Right hindlimb (tissue), 1 donor: ENCODE measurements at regions not wholly inside any gene's neighbourhood (a gene's known extent, or its start where the extent isn't known, plus 50 kb on each side); places are given as distances from the start of the nearest gene placed in this dataset.
A peak's percentile ranks its signal among the peaks of the same experiment; 100 is the strongest.

Source experiments
- DNase-seq: peaks from one replicate; pipeline ENCODE4 v3.0.0-alpha.2; 2018

DNA sequence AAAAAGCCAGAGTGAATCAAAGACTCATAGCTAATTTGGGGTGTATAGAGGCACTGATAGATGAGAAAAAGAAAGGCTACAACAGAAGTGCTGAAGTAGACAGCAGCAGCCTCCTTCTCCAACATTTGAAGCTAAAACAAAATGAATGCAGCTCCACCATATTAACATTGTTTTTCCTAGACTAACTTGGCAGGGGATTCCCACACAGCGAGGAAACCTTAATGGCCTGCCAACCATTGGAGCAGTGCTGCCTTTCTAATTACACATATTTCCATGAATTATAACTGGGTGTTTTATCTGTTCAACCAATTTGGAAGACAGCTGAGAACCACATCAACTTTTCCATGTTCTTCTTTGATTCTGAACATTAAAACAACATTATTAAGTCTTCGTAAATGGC, 478.6 kb downstream of the LIG4 start:
- no peak for DNase-seq

DNA sequence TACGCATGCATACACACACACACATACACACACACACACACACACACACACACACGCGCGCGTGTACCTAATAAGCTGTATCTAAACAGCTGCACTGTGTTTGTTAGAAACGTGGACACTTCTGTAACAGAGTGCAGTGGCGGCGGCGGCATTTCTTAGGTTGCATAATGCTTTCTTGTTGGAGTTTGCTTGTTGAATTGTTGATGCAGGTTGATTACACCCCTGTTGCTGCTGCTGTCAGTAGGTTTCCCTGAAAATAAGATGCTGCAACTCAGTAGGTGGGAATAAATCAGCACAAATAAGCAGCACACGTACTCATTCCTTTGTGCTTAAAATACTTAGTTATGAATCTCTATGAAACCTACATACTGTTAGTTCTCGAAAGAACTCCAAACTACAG, 479.2 kb downstream of the LIG4 start:
- DNase-seq: no peak

DNA sequence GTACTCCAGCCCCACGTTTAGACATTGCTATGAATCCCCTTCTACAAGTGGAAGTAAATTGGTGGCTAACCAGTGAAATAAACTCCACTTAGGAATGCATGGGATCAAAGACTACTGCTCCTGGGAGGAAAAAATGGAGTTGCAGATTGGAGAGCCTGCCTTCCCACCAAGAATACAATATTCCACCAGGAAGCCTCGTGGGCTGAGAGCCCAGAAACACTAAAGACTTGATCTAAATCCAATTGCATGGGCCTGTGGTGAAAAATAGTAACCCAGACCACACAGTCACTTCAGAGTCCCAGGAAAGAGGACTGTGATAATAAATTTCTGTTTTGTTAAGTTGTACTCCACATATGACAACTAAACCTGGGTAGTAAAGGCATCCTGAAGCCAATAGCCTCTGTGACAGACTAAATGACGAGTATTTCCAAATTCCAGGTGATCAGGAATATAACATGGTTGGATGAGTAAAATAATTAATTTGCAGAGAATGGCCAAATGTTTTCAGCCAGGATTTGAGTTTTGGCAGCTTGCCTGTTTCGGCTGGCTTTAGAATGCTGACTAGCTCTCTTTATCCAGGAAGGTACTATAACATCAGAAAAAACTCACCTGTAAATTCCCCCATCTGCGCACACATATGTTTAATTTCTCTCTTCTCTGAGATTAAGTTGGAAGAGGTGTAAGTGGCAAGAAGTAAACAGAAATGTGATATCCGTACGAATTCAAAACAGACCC, 480.3 kb downstream of the LIG4 start:
- peak; percentile 73 for DNase-seq

DNA sequence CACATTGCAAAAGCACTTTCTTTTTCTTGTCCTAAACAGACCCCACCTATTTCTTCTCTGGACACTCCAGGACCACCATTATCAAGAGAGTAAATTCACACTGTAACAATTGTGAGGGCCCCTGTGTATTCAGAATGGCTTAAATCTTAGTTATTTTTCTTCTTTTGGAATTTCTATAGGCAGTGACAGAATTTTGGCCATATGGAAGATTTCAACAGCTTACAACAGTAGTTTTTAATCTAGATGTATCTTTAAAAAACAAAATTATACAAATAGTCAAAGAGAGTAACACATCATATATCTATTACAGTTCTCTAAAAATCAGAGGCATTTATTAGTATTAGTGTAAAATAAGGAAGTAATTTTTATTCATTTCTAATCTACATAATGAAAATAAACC, 482.1 kb downstream of the LIG4 start:
- no peak for DNase-seq

DNA sequence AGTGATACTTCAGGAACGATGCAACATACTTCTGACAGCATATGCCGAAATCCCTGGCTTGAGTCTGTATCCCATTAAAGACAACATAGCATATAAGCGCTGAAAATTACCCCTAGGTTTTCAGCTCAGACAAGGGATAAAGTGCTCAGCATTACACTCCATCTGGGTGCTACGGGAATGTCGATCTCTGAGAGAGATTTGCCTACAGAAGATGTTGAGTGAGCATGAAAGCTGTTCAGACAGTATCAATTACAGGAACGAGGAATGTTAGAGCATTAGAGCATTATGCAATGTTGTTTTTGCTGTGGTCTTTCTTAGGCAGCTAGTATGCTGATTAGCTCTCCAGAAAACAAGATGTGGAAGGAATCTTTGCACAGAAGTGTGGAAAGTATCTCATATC, 484.5 kb downstream of the LIG4 start:
- no peak for DNase-seq

DNA sequence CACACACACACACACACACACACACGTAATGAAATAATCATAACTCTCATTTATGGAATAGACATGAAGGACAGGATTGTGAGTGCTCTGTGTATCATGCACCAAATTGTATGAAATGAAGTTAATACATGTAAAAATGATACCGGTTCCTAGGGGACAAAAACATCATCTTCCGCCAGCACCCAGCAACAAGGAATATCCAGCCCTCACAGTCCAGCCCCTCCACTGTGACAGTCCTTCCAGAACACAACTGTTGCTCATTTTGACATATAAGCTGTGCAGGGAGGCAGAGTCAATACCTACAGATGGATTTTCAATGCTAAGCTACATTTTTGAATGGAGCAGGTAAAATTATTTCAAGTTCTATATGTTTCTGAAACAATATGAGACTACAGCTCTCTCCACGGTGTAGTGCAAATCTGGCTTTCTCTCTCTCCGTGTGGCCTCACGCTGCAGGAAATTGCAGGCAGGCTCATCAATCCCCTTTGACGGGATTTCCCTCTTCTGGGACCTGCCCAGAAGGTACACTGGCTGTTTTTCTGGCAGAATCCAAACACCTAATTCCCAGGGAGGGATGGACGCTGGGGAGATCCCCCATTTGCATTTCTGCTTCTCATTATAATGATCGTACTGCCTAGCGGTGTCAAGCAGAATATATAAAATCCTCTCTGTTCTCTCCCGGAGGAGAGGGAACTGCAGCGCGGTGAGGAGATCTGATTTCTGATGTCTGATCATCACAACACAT, 494.0 kb downstream of the LIG4 start:
- DNase-seq: no peak

DNA sequence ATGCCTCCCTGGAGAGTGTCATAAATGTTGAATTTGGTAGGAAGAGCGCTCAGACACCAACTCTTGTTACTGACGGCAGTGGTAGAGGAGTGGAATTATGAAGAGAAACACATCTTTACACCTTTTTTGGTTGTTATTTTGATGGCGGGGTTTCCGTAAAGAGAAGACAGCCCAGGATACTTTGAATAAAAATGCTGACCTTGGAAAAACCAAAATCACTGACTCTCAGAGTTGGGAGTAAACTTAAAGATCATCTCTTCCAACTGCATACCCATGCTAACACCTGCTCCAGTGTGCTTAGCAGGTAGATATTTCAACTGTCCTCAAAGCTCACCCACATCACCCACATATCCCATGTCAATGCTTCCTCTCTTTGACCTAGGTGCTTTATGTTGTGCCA, 498.6 kb downstream of the LIG4 start:
- DNase-seq: no peak

DNA sequence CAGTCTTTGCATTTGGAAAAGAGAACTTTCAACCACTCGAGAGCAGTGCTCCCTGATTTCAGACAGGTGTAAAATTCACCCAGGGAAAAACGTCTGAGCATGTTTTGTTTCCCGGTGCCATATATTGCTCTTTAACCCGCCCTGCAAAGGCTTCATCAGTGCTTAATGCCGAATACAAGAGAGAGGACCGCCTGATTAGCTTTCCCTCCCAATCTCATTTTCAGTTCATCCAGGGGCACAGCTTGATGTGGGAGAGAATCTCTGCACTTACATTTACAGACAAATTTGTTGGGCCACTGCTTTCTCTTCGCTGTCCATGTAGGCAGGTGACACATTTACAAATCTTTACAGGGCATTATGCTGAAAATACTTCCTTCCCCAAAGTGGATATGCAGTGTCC, 499.1 kb downstream of the LIG4 start:
- no peak for DNase-seq

DNA sequence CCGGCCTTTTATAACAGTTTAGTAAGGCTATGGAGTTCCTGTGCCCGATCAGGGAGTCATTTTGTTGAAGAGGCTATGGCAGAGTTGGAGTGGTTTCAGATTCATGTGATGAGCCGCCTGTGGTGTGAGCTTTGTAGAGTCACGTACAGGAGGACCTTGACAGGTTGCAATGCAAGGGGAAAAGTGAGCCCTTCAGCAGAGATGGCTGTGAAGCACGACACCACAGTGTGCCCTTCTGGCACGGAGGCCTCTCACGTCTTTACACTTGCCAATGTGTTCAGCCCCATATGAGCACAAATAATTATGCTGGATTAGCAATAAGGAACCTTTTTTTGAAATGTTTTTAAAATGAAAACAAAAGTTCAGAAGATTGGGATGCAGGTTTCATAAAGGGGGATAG, 499.8 kb downstream of the LIG4 start:
- DNase-seq: no peak

DNA sequence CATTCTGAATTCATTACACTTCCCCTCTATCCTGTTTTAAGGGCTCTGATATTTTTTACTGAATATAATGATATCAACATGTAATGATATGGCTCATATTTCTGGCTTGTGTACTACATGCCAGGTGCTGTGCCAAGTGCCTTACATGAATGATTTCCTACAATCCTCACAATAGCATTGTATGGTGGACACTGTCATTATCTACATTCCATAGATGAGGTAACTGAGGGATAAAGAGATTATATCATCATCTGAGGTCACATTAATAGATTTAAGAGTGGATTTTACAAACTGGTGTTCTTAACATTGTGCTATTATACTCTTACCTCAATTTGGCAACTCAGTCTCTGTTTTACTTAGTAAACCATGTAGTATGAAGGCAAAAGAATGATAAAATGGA, 502.0 kb downstream of the LIG4 start:
- no peak for DNase-seq

DNA sequence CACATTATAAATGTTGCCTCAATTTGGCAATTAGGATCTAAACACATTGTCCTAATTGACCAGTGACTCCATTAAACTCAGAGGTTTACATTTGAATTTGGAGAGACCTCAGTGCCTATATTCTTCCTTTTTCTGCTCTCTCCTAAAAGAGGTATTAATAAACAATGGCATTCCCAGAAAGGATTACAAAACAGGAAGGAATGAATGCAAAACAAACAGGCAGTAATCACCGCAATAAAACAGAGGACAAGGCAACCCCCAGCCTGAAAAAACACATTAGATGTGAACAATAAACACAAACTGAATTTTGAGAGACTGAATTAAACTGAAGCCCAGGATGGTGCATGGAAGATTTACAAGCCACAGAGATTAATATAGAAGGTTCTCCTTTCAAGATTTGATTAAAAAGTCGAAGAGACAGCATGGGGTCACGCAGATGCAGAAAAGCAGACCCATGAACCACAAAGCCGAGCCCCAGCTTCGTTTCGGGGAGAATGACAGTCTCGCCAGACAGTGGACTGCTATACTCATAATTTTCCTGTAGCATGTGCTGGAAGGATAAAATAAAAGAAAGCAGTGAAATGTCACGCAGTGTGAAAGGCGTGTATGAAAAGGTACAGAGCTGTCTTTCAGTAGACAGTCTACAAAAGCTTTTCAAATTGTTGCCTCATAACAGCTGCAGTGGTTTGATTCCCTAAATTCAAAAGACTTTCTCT, 503.0 kb downstream of the LIG4 start:
- no peak for DNase-seq

DNA sequence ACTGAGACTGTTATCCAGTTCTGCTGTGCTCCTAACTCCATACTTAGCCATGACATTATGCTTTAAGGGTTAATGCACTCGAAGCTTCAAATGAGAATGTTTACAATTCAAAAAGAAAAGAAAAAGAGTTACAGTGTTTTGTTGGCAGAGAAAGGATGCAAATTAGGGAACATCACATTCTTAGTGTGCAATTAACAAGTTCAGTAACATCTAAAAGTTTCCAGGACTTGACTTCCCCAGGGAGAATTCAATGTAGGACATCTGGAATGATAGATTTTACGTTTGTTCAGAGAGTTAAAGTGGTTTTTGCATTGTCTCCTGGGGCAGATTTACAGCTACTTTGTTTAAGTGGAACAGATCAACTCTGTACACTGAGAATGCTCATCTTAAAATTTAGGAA, 525.2 kb downstream of the LIG4 start:
- DNase-seq: no peak

DNA sequence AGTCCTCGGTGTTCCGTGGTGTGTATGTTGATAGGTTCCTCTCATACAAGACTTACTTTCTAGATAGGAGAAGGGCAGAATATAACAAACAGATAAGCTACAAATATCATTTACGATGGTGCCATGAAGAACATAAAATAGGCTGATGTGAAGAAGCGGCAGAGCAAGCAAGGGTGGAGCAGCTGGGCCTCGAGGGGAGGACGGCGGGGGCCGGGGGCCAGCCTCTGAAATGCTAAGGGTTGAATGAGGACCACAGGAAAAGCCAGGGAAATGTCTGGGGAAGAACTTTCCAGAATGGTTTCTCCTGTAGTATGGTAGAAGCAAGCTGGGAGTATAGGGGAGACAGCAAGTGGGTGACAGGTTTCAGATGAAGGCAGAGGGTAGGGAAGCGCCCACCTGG, 529.5 kb downstream of the LIG4 start:
- no peak for DNase-seq

DNA sequence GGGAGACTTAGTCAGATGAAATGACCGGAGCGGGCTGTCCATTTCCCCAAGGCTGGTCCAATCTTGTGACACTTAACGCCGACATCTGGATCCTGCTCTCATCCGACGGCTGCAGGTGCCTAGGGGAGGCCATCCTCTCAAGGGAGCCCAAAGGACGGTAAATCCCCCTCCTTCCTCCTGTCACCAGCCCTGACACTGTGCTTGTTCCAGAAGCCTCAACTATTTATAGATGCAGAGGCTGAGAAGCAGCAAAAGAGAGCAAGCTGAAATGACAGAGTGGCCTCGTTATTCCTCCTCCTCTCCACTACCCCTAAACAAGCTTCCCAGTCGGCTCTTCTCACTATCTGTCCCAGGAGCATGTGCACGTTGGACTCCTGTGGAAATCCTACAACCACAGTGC, 533.7 kb downstream of the LIG4 start:
- DNase-seq: no peak

DNA sequence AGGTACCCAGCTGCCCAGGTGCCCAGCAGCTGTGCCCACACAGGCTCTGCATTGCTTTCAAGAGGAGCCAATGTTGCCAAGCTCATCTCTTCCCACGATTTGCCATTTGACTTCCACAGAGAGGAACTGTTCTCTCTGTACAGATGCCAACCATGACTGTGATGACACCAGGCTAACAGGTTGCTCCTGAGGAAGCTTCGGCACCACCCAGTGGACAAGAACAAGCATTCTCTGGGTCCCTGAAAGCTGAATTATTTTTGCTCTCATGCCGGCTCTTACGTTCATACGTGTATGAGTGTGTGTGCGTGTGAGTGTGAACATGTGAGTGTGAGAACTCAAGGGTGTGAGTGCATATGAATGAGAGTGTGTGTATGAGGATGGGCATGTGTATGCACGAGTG, 535.2 kb downstream of the LIG4 start:
- DNase-seq: no peak

DNA sequence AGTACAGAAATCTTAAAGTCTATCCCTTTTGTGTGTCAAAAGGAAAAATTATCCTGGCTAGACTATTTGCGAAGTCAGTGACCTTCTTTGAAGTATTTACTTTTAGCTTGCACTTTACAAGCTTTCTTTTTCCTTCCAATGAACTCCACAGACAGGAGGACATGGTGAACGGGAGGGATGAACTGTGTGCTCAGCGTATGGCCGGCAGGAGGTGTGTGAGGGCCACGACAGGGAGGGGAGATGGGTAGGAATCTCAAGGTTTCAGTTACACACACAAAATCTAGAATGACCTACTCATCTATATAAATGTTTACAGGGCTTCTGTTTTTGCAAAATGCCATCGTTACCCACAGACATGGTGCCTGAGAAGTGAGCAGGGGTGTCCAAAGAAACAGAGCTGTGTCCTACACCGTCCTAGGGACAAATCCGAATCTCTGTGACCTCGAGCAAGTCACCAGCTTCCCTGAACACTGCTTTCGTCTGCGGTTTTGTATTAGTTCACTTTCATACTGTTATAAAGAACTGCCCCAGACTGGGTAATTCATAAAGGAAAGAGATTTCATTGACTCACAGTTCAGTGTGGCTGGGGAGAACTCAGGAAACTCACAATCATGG, 537.2 kb downstream of the LIG4 start:
- DNase-seq: no peak

DNA sequence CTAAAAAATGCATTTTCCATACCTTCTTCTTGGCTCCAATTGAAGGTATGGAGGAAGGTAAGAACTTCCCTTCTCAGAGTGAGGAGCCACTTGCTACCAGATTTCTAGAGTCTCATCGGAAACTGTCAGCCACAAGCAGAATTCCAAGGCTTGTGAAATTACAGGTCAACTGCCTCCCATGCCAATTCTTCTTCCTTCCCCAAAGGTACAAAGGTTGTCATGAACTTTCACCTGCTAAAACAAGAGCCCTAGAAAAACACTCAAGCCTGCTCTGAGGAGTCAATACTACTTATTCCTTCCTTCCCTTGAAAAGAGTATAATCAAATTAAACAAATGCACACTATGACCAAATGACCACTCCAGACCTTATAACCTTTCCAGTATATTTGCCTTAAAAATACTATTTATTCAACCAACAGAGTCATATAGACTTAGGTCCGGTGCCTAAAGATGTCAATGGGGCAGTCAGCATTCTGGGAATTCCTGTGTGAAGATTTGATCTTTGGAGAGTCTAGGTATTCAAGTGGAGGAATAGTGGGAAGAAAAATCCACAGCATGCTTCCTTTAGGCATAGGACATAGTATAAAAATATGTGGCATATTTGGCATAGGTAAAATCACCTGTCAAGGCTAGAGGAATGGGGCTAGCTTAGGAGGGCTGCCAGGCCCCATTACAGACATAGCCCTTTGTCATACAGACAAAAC, 539.3 kb downstream of the LIG4 start:
- no peak for DNase-seq

DNA sequence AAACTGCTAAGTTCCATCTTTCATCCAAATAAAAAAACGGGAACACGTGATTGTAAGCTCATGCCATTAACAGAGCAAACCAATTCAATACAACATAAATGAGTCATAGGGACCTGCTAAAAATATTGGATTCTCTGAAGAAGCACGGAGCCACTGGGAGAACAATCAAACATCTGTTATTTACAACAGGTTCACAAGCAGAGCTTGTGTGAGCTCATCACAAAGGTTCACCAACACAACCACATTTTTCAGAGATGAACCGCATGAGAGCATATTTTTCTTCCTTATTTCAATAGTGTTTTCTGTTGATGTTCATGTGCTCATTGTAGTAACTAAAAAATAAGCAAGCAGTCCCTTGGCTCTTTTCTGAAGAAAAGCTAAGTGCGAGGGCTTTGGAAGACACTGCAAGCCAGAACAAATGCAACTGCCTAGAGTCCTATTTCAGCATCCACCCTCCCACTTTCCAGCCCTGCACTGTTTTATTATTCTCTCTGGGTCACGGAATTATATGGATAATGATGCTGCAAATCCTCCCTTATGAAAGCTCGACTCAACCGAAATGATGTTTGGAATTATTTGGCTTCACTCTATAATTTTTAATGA, 545.8 kb downstream of the LIG4 start:
- DNase-seq: no peak

DNA sequence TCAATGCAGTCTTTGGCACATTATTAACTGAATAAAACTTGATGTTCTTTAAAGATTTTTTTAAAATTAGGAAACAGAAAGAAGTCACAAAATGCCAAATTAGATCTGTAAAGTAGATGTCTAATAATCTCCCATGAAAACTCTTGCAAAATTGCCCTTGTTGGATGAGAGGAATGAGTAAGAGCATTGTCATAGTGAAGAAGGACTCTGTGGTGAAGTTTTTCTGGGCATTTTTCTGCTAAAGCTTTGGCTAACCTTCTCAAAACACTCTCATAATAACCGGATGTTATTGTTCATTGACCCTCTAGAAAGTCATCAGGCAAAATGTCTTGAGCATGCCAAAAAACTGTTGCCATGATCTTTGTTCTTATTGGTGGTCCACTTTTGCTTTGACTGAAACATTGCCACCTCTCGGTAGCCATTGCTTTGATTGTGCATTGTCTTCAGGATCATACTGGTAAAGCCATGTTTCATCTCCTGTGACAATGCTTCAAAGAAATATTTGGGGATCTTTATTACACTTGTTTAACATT, 549.3 kb downstream of the LIG4 start:
- DNase-seq: no peak

DNA sequence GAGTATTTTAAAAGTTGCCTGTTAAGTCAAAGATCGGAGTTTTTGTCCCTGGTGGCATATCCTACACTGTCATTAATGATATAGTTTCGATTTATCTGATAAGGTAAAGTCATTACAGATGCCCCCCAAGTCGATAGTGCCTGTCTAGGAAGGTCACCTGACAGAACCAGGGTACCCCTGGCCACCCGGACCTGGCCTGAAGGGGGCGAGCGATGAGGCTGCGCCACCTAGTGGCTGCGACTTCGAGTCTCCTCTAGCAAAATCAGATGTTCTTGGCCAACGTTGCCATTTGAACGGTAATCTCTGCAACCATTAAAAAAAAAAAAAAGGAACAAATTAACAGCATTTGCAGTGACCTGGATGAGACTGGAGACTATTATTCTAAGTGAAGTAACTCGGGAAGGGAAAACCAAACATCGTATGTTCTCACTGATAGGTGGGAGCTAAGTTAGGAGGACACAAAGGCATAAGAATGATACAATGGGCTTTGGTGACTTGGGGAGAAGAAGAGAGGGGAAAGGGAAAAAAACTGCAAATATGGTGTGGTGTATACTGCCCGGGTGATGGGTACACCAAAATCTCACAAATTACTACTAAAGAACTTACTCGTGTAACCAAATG, 565.1 kb downstream of the LIG4 start:
- DNase-seq: peak; percentile 48

DNA sequence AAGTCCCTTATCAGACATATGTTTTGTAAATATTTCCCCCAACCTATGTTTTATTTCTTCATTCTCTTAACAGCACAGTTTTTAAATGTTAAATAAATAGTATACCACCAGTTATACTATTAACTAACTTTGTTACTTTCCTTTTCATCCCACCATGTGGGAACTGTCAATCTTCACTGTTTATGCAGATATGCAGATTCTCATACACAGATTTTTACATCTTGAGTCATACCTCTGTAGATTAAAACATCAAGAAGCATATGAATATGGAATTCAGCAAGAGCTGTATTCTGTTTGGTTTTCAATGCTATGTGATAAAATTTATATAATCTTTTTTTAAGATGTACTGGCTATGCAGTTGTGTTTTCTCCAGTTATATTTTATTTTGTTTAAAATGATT, 566.3 kb downstream of the LIG4 start:
- no peak for DNase-seq

DNA sequence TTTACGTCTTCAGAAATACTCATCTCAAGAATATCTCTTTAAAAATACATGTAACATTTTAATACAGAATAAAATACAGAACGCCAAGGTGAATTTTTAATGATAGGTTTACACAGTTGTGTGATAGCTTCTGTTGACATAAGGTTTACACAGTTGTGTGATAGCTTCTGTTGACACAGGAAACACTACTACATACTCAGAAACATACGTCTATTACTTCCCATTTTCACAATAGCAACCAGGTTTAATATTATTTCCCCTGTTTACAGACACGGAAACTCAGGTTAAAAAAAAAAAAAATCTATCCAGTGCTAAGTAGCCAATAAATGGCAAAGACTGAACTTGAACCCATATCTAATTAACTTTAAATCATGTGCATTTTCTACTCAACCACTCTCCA, 571.2 kb downstream of the LIG4 start:
- no peak for DNase-seq
